BJ (cell line): ENCODE measurements at regions not wholly inside any gene's neighbourhood (a gene's known extent, or its start where the extent isn't known, plus 50 kb on each side); places are given as distances from the start of the nearest gene placed in this dataset.

Source experiments
- CTCF ChIA-PET: fragments of 350-600 bp; formaldehyde crosslinking; extraction: SDS; loops from one replicate; lab custom pipeline; 2021; ENCODE audit warnings: antibody characterized with exemption, inconsistent platforms; lab: Yijun Ruan, JAX
- POLR2A ChIA-PET: fragments of 300-600 bp; sonication (Branson Sonifier 250); formaldehyde crosslinking; extraction: SDS; loops from one replicate; lab custom pipeline; 2021; ENCODE audit warnings: antibody characterized with exemption; lab: Charles Lee
- DNase-seq: peaks from one replicate; pipeline ENCODE4 v3.0.0-alpha.2; 2011; ENCODE audit warnings: low read depth
- H3K27me3 ChIP-seq: 2 replicates; pipeline ENCODE4 v1.6.0; 2011; ENCODE audit warnings: low read length; ENCODE audit not compliant: control insufficient read depth, insufficient read depth
- H3K36me3 ChIP-seq: 2 replicates; pipeline ENCODE4 v1.5.1; 2011; ENCODE audit warnings: low read length; ENCODE audit not compliant: control insufficient read depth, insufficient read depth
- H3K4me3 ChIP-seq: 2 replicates; pipeline ENCODE4 v1.5.1; 2011; ENCODE audit warnings: low read depth, mild to moderate bottlenecking, control low read depth, low read length
- TF ChIP-seq, protein P1 (sequence below): IDR thresholded peaks from 2 replicates; pipeline ENCODE4 v1.5.1; 2011; ENCODE audit warnings: low read depth, mild to moderate bottlenecking, control low read depth, inconsistent platforms, low read length, moderate library complexity; ENCODE audit not compliant: insufficient read depth

DNA sequence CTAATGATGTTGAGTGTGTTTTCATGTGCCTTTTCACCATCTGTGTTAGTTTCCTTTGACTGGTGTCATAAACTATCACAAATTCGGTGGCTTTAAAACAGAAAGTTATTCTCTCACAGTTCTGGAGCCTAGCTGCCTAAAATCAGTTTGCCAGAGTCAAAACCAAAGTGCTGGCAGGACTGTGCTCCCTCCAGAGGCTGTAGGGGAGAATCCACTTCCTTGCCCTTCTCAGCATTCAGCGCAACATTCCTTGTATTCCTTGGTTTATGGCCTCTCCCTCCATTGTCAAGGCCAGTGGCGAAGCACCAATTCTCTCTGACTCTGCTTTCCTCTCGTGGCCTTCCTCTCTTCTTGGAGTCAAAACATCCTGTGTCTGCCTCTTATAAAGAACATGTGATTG lies 174.2 kb upstream of the PDE3A start:
- POLR2A ChIA-PET, result interaction anchor here (0.7 kb wide), 1 partner anchor 20 kb away, joined by 3 read pairs; no protein-coding TSS in a partner anchor
- Histone ChIP-seq H3K27me3 (no peaks in the 10 kb centered on the region), H3K4me3 (no peak overlapping the region), H3K36me3 (no peaks in the 10 kb centered on the region)
- TF ChIP-seq, protein P1, sequence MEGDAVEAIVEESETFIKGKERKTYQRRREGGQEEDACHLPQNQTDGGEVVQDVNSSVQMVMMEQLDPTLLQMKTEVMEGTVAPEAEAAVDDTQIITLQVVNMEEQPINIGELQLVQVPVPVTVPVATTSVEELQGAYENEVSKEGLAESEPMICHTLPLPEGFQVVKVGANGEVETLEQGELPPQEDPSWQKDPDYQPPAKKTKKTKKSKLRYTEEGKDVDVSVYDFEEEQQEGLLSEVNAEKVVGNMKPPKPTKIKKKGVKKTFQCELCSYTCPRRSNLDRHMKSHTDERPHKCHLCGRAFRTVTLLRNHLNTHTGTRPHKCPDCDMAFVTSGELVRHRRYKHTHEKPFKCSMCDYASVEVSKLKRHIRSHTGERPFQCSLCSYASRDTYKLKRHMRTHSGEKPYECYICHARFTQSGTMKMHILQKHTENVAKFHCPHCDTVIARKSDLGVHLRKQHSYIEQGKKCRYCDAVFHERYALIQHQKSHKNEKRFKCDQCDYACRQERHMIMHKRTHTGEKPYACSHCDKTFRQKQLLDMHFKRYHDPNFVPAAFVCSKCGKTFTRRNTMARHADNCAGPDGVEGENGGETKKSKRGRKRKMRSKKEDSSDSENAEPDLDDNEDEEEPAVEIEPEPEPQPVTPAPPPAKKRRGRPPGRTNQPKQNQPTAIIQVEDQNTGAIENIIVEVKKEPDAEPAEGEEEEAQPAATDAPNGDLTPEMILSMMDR, result peak; percentile 55
- DNase-seq, result no peak
- CTCF ChIA-PET, result interaction anchor here (0.7 to 2.5 kb wide), 2 partner anchors 278 to 353 kb away, joined by 3 to 10 read pairs; no protein-coding TSS in a partner anchor

DNA sequence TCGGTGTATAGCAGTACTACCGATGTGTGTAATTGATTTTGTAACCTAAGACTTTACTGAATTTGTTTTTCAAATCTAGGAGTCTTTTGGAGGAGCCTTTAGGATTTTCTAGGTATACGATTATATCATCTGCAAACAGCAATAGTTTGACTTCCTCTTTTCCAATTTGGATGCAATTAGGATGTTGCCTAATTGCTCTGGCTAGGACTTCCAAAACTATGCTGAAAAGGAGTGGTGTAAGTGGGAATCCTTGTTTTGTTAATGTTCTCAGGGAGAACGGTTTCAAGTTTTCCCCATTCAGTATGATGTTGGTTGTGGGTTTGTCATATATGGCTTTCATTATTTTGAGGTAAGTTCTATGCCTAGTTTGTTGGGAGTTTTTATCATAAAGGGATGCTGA lies 171.6 kb upstream of the PDE3A start:
- Histone ChIP-seq H3K4me3 (no peak overlapping the region), H3K27me3 (no peaks in the 10 kb centered on the region), H3K36me3 (no peaks in the 10 kb centered on the region)
- DNase-seq, result no peak
- ChIA-PET CTCF (interaction anchor here (1.1 kb wide), 1 partner anchor 14 kb away, joined by 3 read pairs; no protein-coding TSS in a partner anchor), POLR2A (no interaction called here)
- TF ChIP-seq, protein P1, result no peak

DNA sequence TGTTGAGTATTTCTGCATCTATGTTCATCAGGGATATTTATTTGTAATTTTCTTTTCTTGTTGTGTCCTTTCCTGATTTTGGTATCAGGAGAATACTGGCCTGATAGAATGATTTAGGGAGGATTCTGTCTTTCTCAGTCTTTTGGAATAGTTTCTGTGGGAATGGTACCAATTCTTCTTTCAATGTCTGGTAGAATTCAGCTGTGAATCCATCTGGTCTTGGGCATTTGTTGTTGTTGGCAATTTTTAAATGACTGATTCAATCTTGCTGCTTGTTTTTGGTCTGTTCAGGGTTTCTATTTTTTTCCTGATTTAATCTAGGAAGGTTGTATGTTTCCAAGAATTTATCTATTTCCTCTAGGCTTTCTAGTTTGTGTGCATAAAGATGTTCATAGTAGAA lies 170.9 kb upstream of the PDE3A start:
- ChIA-PET POLR2A (interaction anchor here (0.6 kb wide), 1 partner anchor 12 kb away, joined by 7 read pairs; no protein-coding TSS in a partner anchor), CTCF (interaction anchor here (1.1 kb wide), 1 partner anchor 13 kb away, joined by 3 read pairs; no protein-coding TSS in a partner anchor)
- Histone ChIP-seq H3K4me3 (no peak overlapping the region), H3K27me3 (no peaks in the 10 kb centered on the region), H3K36me3 (no peaks in the 10 kb centered on the region)
- no peak for DNase-seq
- TF ChIP-seq, protein P1, result no peak

DNA sequence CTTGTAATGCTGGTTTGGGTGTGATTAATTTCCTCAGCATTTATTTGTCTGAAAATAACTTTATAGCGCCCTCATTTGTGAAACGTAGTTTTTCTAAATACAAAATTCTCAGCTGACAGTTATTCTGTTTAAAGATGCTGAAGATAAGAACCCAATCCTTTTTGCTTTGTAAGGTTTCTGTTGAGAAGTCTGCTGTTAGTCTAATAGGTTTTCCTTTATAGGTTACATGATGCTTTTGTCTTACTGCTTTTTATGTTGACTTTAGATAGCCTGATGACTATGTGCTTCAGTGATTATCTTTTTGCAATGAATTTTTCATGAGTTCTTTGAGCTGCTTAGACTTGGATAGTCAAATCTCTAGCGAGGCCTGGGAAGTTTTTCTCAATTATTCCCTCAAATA lies 168.6 kb upstream of the PDE3A start:
- no peaks in the 10 kb centered on the region for H3K36me3 ChIP-seq
- no peaks in the 10 kb centered on the region for H3K27me3 ChIP-seq
- no peak overlapping the region for H3K4me3 ChIP-seq
- TF ChIP-seq, protein P1, result no peak
- DNase-seq, result no peak
- ChIA-PET POLR2A (no interaction called here), CTCF (no interaction called here)

DNA sequence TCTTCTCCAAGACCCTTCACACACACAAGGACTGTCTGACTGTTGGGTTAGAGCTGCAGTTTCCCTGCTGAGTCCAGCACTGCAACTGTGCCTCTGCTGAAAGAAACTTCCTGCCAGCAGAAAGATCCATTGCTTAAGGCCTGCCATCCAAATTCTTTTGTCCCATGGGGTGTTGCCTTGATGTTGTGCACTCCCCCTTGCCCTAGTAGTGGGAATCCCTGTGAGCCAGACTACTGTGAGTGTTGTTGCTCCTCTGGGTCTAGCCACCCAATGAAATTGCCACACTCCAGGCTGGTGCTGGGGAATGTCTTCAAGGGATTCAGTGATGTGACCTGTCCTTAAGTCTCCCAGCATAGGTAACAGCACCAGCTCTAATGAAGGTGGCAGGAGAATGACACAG lies 166.6 kb upstream of the PDE3A start:
- Histone ChIP-seq H3K36me3 (no peaks in the 10 kb centered on the region), H3K27me3 (no peaks in the 10 kb centered on the region), H3K4me3 (no peak overlapping the region)
- CTCF ChIA-PET, result interaction anchor here (1.4 kb wide), 1 partner anchor 13 kb away, joined by 4 read pairs; no protein-coding TSS in a partner anchor
- POLR2A ChIA-PET, result no interaction called here
- TF ChIP-seq, protein P1, result no peak
- no peak for DNase-seq
